IMR-90 (cell line): ENCODE measurements at regions not wholly inside any gene's neighbourhood (a gene's known extent, or its start where the extent isn't known, plus 50 kb on each side); places are given as distances from the start of the nearest gene placed in this dataset.

Source experiments
- ATAC-seq: fragments of 200-7000 bp; cut with Tn5 transposase; 2 replicates; pipeline ENCODE4 v1.9.1; 2020; ENCODE audit warnings: low read depth, mild to moderate bottlenecking, moderate library complexity
- BruUV-seq: library from RNA; stranded (reverse); fragments of 400-500 nt; replicated peaks from 2 replicates; lab custom pipeline; 2021; lab: Mats Ljungman, UMichigan
- CTCF ChIA-PET: fragments of 300-600 bp; formaldehyde crosslinking; extraction: SDS; loops from one replicate; lab custom pipeline; 2021; ENCODE audit warnings: antibody characterized with exemption; lab: Yijun Ruan, JAX
- POLR2A ChIA-PET: fragments of 300-600 bp; sonication (Branson Sonifier 250); formaldehyde crosslinking; loops from one replicate; lab custom pipeline; 2022; ENCODE audit warnings: antibody characterized with exemption; ENCODE audit not compliant: unreplicated experiment; lab: Charles Lee
- DNase-seq: peaks from one replicate; pipeline ENCODE4 v3.0.0; 2013
- H2AFZ ChIP-seq: replicated peaks from 2 replicates; pipeline ENCODE3; 2013; ENCODE audit warnings: low read length, mild to moderate bottlenecking; ENCODE audit not compliant: poor library complexity
- H2AK5ac ChIP-seq: 2 replicates; pipeline ENCODE4 v1.6.1; 2013; ENCODE audit warnings: low read depth, low read length, inconsistent platforms
- H2AK9ac ChIP-seq: replicated peaks from 2 replicates; pipeline ENCODE3; 2013; ENCODE audit warnings: mild to moderate bottlenecking, low read depth, low read length, moderate library complexity; ENCODE audit not compliant: poor library complexity
- H2BK120ac ChIP-seq: 2 replicates; pipeline ENCODE4 v1.6.1; 2013; ENCODE audit warnings: low read depth, low read length, inconsistent platforms
- H2BK15ac ChIP-seq: 3 replicates; pipeline ENCODE4 v1.6.1; 2013; ENCODE audit warnings: low read depth, low read length, inconsistent platforms
- H2BK20ac ChIP-seq: 2 replicates; pipeline ENCODE4 v1.6.1; 2013; ENCODE audit warnings: low read depth, mild to moderate bottlenecking, inconsistent platforms, low read length, moderate library complexity
- H2BK5ac ChIP-seq: 2 replicates; pipeline ENCODE4 v1.6.1; 2013; ENCODE audit warnings: mild to moderate bottlenecking, low read depth, low read length, inconsistent platforms; ENCODE audit not compliant: poor library complexity, severe bottlenecking
- H3K14ac ChIP-seq: replicated peaks from 2 replicates; pipeline ENCODE4 v1.6.1; 2013; ENCODE audit warnings: low read depth, low read length, inconsistent platforms
- H3K18ac ChIP-seq: 2 replicates; pipeline ENCODE4 v1.6.1; 2013; ENCODE audit warnings: low read depth, low read length, control low read depth
- H3K23ac ChIP-seq: 2 replicates; pipeline ENCODE4 v1.6.1; 2013; ENCODE audit warnings: low read depth, low read length, inconsistent platforms
- H3K27ac ChIP-seq: 2 replicates; pipeline ENCODE4 v1.5.1; 2013; ENCODE audit warnings: mild to moderate bottlenecking, control low read depth, low read length; ENCODE audit not compliant: insufficient read depth
- H3K27me3 ChIP-seq: 2 replicates; pipeline ENCODE4 v1.6.1; 2013; ENCODE audit warnings: low read length; ENCODE audit not compliant: control insufficient read depth, insufficient read depth
- H3K36me3 ChIP-seq: 2 replicates; pipeline ENCODE4 v1.6.1; 2013; ENCODE audit warnings: low read length, mixed read lengths; ENCODE audit not compliant: control insufficient read depth, insufficient read depth
- H3K4ac ChIP-seq: 2 replicates; pipeline ENCODE4 v1.6.1; 2013; ENCODE audit warnings: low read depth, low read length, inconsistent platforms
- H3K4me1 ChIP-seq: 2 replicates; pipeline ENCODE4 v1.6.1; 2013; ENCODE audit warnings: low read length, mixed read lengths; ENCODE audit not compliant: control insufficient read depth, insufficient read depth
- H3K4me2 ChIP-seq: 2 replicates; pipeline ENCODE4 v1.6.1; 2013; ENCODE audit warnings: low read depth, mild to moderate bottlenecking, control low read depth, low read length, moderate library complexity
- H3K4me3 ChIP-seq: 2 replicates; pipeline ENCODE4 v1.5.1; 2013; ENCODE audit warnings: low read depth, mild to moderate bottlenecking, control low read depth, low read length, moderate library complexity; ENCODE audit not compliant: insufficient read depth
- H3K56ac ChIP-seq: 2 replicates; pipeline ENCODE4 v1.6.1; 2013; ENCODE audit warnings: low read length, inconsistent platforms; ENCODE audit not compliant: insufficient read depth; ENCODE audit errors: extremely low read depth
- H3K79me1 ChIP-seq, 2 experiments: 2 replicates each; pipeline ENCODE4 v1.6.1; 2013; ENCODE audit warnings: low read length in 2 of 2, inconsistent platforms in 1 of 2, low read depth in 1 of 2
- H3K9ac ChIP-seq: 2 replicates; pipeline ENCODE4 v1.6.1; 2013; ENCODE audit warnings: low read depth, low read length, control low read depth
- H3K9me1 ChIP-seq: 2 replicates; pipeline ENCODE4 v1.6.1; 2013; ENCODE audit warnings: low read length, inconsistent platforms; ENCODE audit not compliant: insufficient read depth
- H3K9me3 ChIP-seq: 2 replicates; pipeline ENCODE4 v1.6.1; 2013; ENCODE audit warnings: low read length; ENCODE audit not compliant: control insufficient read depth, insufficient read depth
- H4K20me1 ChIP-seq: 2 replicates; pipeline ENCODE4 v1.6.1; 2013; ENCODE audit warnings: low read length, inconsistent platforms; ENCODE audit not compliant: insufficient read depth
- H4K5ac ChIP-seq: 2 replicates; pipeline ENCODE4 v1.6.1; 2013; ENCODE audit warnings: mild to moderate bottlenecking, low read depth, low read length, control low read depth
- H4K8ac ChIP-seq, 2 experiments: 2 replicates each; pipeline ENCODE4 v1.6.1; 2013; ENCODE audit warnings: low read depth in 2 of 2, low read length in 2 of 2, control low read depth in 1 of 2, inconsistent platforms in 1 of 2
- H4K91ac ChIP-seq: 2 replicates; pipeline ENCODE4 v1.6.1; 2013; ENCODE audit warnings: low read depth, low read length, inconsistent platforms; ENCODE audit not compliant: insufficient read depth
- FOS ChIP-seq: fragments of 150-350 bp; IDR thresholded peaks from 2 replicates; pipeline ENCODE4 v1.6.1; 2016; ENCODE audit warnings: low read depth, low read length
- RFX5 ChIP-seq: IDR thresholded peaks from 2 replicates; pipeline ENCODE4 v1.8.0; 2012; ENCODE audit warnings: low read depth, mild to moderate bottlenecking, low read length, moderate library complexity
- dilution Hi-C: fragments of 300-500 bp; cut with HindIII; formaldehyde crosslinking; loops from one replicate; pipeline ENCODE4 v1.14.3; 2018; ENCODE audit warnings: low sequenced_read_pairs; ENCODE audit not compliant: unreplicated experiment
- in situ Hi-C: fragments of 300-500 bp; cut with MboI; formaldehyde crosslinking; loops from 3 replicates; pipeline ENCODE4 v1.14.3; 2019; ENCODE audit warnings: low sequenced_read_pairs, inconsistent platforms, mixed read lengths
- intact Hi-C: fragments of 100-400 bp; cut with micrococcal nuclease; formaldehyde crosslinking; loops from 2 replicates; pipeline ENCODE4 v1.10.0; 2022

DNA sequence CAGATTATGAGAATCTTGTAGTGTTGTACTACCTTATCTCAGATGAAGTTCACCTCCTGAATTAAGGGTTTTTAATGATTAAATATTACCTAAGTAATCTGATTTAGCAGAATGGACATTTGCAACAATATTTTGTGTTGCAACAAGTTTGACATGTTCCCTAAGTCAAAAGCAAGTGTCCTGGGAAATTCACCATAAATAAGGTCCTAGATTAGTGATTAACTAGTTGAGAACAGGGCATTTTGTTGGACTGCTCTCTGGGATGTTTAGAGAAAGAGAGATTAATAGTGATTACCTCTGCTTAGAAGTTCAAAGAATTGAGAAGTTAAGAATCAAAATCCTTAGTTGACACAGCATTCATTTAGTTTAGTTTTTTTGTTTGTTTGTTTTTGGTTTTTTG lies 120.2 kb upstream of the MARCKS start:
- Histone ChIP-seq H3K18ac (no peak overlapping the region), H3K4me1 (0 out of 2 replicates have a peak, but pooled peaks cover 2% of the 10 kb centered on the region), H2BK20ac (no peak overlapping the region), H2AFZ (no peak overlapping the region), H2BK120ac (no peak overlapping the region), H3K79me1 (no peaks in the 10 kb centered on the region), H3K27me3 (no peaks in the 10 kb centered on the region; the same call in 1 of the 2 replicates), H3K9ac (no peak overlapping the region), H4K5ac (no peak overlapping the region), H3K9me3 (no peaks in the 10 kb centered on the region), H3K14ac (no peak overlapping the region), H3K4me2 (no peak overlapping the region), H3K56ac (no peak overlapping the region), H2BK5ac (no peak overlapping the region), H3K27ac (no peak overlapping the region), H4K8ac (no peak overlapping the region), H4K91ac (no peak overlapping the region), H2BK15ac (no peak overlapping the region), H2AK9ac (no peak overlapping the region), H3K23ac (no peak overlapping the region), H3K36me3 (no peaks in the 10 kb centered on the region), H3K9me1 (no peaks in the 10 kb centered on the region), H4K20me1 (no peaks in the 10 kb centered on the region), H2AK5ac (no peak overlapping the region), H3K4me3 (no peak overlapping the region), H3K4ac (no peak overlapping the region)
- no peak for TF ChIP-seq RFX5
- TF ChIP-seq FOS: no peak
- dilution Hi-C loops (no loop called here), intact Hi-C loops (no loop called here), in situ Hi-C loops (no loop called here)
- ATAC-seq: no peak
- BruUV-seq: no TSS peak
- ChIA-PET POLR2A (no interaction called here), CTCF (no interaction called here)
- no peak for DNase-seq
